ENCODE measurements at regions not wholly inside any gene's neighbourhood (a gene's known extent, or its start where the extent isn't known, plus 50 kb on each side); places are given as distances from the start of the nearest gene placed in this dataset.
"Not testable (repeated sequence)": the region's sequence is repeated elsewhere in the genome, so short reads cannot be mapped to it uniquely, and the experiment has no call there.

DNA sequence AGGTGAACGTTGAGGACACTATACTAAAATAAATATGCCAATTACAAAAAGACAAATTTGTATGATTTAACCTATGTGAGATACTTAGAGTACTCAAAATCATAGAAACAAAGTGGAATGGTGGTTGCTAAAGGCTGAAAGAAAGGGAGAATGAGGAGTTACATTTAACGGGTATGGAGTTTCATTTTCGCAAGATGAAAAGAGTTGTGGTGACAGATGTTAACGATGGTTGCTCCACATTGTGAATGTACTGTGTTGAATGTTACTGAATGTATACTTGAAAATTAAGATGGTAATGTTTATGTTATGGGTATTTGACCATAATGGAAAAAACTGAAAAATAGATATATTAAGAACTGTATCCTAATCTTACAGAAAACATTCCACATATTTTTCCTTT is 51.3 kb upstream of the MOCS2 start:
- DNase-seq: no peak

- no peak for DNase-seq
Observed at GRCh38 chr5:53161876-53162275, 52.3 kb upstream of the MOCS2 start.

- DNase-seq: no peak
Observed at GRCh38 chr5:53164478-53165165, 55.1 kb upstream of the MOCS2 start.

DNA sequence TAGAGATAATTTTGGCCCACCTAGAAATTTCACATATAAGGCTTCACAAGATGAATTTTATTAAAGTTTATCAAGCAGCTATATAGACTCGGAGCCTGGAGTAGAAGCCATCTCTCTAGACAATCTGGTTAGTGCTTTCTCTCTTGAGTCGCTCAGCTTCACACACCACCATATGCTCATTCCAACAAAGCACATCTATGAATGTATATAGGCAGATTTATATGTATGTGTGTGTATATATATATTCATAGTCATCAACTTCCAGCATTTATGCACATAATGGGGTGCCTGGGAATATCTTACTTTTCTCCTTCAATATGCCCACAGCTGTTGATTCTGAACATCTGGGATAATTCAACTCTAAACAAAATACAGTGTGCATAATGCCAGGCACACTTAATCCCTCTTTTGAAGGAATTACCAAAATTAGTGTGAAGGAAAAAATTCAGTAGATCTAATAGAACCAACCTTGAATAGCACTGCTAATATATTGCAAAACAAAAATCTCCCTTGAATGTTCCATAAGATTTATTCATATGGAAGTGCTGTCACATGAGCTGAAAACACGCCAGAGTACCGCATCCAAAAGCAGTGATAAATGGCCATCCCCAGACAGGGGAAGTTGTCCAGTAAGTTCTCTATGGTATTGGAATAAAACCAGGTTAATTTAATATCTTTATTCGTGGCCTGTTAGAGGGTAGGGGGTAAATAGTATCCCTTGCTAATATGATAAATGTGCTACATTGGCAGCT is 56.0 kb upstream of the MOCS2 start:
- DNase-seq: no peak

- no peak for DNase-seq
Observed at GRCh38 chr5:53166183-53166495, 56.6 kb upstream of the MOCS2 start.

DNA sequence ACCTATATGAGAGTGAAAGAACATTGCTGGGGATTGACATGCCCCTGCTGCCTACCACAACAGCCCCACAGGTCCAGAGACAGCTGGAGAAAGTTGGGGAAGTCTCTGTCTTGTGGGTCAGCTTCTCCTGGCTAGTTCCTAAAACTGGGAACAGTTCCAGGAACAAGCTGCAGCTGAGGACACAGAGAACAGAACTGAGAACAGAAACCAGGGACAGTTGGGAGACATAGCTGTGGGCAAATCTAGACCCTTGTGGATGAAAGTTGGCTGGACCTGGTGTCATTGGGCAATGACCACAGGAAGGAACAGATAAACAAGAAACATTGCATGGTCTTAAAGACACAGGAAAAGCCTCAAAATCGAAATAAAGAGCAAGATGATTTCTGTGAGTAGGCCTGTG is 58.3 kb upstream of the MOCS2 start:
- DNase-seq: no peak

DNA sequence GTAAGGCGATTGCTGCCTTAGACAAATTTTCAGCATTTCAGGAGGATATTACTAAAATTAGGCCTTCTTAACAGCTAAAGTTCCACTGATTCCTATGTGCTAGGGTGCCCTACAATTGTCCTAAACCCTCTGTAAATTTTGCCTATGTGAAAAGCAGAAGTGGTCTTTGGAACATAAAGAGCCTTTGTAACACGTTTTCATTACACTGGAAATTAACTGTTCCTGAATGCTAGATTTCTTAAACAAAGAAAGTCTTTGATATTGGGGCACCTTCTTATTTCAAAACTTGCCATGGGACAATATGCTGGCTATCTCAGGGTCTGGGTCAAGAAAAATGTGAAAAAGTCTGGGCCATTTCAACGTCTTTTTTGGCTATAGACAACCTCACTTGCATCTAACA is 60.4 kb upstream of the MOCS2 start:
- DNase-seq: no peak

DNA sequence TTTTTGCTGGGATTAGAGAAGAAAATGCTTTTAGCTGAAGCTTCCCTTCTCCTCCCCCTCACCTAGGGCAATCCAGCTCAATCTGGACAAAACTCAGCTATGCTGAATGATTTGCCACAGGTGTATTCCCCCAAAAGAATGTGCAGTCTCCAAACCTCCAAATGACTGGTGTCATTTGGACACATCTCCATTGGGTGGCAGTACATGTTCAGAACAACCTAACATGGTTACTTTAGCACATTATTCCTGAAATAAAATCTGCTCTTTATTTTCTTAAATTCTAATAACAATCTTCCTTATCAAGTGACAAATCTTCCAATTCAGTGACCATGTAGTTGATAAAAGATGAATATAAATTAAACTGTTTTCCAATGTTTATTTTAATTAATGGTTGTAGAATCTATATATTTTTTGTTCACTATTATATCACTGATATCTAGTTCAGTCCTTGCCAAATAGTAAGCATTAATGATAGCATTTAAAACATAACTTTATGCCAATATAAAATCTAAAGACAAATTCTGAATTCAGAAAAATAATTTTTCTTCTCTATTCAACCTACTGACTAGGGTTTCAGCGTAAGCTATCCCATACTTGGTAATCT is 61.3 kb upstream of the MOCS2 start:
- DNase-seq: no peak

DNA sequence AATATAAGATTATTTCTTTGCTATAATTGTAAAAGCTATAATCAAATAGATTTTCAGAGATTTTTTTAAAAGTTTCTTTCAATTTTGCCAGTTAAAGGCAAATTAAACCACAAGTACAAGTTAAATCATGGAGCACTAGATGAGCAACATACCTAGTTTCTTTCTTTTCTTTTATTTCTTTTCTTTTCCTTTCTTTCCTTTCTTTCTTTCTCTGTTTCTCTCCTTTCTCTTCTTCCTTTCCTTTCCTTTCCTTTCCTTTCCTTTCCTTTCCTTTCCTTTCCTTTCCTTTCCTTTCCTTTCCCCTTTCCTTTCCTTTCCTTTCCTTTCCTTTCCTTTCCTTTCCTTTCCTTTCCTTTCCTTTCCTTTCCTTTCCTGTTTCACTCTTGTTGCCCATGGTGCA is 62.5 kb upstream of the MOCS2 start:
- DNase-seq: not testable (repeated sequence)

GRCh38 chr5:53172630-53173029 is 63.1 kb upstream of the MOCS2 start:
- no peak for DNase-seq

DNA sequence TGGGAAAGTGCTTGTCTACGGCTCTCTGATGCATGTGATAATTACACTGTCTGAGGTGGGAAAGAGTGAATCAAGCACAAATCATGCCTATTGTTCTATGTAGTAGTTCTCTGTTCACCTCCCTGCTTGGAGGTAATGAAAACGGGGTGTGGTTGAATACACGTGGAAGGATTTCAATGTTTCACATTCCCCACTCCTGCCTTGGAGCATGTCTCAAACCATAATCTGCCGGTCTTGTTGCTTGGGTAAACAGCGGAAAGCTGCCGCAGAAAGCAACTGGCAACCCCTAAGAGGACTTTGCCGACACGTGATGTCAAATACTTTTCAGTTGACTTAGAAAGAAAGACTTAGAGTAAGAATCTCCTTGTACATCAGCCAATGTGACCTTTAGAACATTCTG is 63.5 kb upstream of the MOCS2 start:
- DNase-seq: no peak

- DNase-seq: no peak
Observed at GRCh38 chr5:53178830-53179229, 69.3 kb upstream of the MOCS2 start.

DNA sequence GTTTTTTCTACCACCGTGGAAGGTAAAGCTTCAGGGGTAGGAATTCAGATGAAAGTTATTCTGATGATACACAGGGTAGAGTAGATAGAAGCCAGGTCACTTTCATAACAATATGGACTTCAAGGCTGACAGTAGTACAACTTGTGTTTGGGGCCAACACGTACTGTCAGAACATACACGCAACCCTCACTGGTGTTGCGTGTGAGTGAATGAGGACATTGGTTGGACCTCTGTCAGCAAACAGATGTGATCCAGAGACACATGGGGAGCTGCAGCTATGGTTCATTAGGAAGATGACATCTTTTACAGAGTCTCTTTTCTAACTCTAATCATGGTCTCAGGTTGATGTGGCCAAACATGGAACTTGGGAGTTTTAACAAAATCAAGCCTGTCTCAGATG is 70.1 kb upstream of the MOCS2 start:
- no peak for DNase-seq

DNA sequence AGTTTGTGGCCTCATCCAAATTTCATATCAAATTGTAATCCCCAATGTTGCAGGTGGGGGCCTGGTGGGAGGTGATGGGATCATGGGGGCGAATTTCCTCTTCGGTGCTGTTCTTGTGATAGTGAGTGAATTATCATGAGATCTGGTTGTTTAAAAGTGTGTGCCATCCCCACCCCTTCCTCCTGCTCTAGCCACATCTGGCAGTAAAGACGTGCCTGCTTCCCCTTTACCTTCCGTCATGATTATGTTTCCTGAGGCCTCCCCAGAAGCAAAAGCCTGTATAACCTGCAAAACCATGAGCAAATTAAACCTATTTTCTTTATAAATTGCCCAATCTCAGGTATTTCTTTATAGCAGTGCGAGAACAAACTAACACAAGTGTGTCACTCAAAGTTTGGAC is 71.0 kb upstream of the MOCS2 start:
- DNase-seq: no peak

- DNase-seq: no peak
Observed at GRCh38 chr5:53180991-53181390, 71.4 kb upstream of the MOCS2 start.

- no peak for DNase-seq
Observed at GRCh38 chr5:53183880-53184279, 74.3 kb upstream of the MOCS2 start.

DNA sequence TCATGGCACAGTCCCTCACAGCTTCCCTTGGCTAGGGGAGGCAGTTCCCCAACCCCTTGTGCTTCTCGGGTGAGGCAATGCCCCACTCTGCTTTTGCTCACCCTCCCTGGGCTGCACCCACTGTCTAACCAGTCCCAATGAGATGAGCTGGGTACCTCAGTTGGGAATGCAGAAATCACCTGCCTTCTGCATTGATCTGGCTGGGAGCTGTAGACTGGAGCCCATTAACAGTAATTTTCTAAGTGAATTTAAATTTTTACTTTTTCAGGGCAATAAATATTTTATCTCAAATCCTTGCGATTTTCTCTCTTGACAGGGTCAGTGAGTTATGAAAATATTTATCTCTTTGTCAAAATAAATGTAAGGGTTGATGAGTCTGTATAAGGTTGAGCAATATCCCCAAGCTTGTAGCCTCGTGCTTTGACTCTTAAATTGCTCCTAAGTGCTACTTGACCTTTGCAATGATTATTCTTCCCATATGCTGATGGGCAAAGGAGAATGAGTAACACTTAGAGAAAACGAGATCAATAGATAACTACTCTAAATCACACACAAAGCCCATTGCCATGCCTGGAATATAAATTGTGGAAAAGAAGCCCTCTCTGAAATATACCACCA is 82.1 kb upstream of the MOCS2 start:
- DNase-seq: no peak

- DNase-seq: no peak
Observed at GRCh38 chr5:53194086-53194485, 84.5 kb upstream of the MOCS2 start.

DNA sequence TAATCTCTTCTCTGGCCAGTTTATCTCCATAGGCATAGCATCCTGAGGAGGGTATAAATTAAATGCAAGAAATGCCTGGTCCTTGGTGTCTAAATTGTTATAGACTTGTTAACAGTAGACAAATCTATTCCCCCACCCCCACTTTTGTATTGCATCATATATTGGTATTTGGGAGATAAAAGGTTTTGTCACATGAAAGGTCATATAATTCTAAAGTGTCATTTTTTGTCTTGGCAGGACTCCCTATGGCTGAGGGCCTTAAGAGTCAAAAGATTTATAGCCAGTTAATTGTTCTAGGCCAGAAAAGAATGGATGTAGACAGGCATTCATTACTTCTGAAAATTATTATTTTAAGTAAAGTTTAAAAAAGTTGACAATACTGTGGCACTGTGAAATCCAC is 90.3 kb upstream of the MOCS2 start:
- no peak for DNase-seq

DNA sequence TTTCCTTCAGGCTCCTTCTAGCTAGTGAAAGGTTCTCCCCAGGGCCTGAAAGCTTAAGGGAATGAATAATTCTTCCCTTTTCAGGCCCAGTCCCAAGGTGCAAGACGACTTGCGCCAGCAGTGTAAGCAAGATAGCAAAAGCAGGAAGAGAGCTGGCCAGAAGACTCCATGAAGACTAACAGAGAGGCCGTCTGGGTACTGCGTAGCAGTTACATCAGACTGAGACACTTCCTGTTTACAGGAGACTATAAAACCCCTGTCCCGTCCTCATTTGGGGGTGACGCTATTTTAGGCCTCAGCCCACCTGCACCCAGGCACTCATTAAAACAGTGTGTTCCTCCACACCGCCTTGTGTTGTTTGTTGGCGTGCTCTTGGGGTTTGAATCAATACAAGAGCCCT is 90.7 kb upstream of the MOCS2 start:
- no peak for DNase-seq

GRCh38 chr5:53201746-53202145 is 92.2 kb upstream of the MOCS2 start:
- DNase-seq: no peak

DNA sequence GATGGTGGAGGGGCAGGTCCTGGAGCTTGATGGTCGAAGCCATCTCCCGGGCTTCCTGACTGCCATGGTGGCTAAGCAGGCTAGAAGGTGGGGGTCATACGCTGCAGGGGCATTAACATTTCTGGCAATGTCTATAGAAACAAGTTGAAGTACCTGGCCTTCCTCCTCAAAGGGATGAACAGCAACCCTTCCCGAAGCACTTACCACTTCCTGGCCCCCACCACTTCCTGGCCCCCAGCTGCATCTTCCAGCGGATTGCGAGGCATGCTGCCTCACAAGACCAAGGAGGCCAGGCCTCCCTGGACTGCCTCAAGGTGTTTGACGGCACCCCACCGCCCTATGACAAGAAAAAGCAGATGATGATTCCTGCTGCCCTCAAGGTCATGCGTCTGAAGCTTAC is 97.0 kb upstream of the MOCS2 start:
- DNase-seq: no peak

- DNase-seq: no peak
Observed at GRCh38 chr5:53211799-53212198, 102.2 kb upstream of the MOCS2 start.

DNA sequence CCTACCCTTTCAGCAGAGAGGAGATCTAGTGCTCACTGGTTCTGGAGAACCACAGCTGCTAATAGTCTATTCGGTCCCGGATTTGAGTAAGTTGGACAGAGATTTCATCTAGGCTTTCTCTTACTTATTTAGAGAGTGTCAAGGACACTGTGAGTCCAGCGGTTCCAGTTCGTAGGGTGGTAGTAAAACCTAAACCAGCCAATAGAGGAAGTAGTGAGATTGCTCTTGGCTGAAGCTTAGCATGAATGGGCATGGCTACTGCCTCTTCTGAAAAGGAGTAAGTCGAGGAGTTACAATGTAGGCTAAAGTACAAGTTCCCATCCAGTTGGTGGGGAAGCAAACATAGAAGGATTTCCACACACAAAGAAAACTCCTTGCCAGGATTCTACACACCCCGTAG is 109.6 kb upstream of the MOCS2 start:
- DNase-seq: no peak

All from NCI-H187 (cell line).